AG10803 (cell line): ENCODE measurements at regions not wholly inside any gene's neighbourhood (a gene's known extent, or its start where the extent isn't known, plus 50 kb on each side); places are given as distances from the start of the nearest gene placed in this dataset.

Source experiments
- DNase-seq: peaks from one replicate; pipeline ENCODE4 v3.0.0; 2010; ENCODE audit warnings: low read depth
- H3K4me3 ChIP-seq: 2 replicates; pipeline ENCODE4 v1.5.1; 2011; ENCODE audit warnings: mild to moderate bottlenecking, low read length, control low read depth
- TF ChIP-seq, protein P1 (sequence below): conservative IDR thresholded peaks from 2 replicates; pipeline ENCODE4 v1.5.1; 2011; ENCODE audit warnings: mild to moderate bottlenecking, low read length, control low read depth, inconsistent platforms

DNA sequence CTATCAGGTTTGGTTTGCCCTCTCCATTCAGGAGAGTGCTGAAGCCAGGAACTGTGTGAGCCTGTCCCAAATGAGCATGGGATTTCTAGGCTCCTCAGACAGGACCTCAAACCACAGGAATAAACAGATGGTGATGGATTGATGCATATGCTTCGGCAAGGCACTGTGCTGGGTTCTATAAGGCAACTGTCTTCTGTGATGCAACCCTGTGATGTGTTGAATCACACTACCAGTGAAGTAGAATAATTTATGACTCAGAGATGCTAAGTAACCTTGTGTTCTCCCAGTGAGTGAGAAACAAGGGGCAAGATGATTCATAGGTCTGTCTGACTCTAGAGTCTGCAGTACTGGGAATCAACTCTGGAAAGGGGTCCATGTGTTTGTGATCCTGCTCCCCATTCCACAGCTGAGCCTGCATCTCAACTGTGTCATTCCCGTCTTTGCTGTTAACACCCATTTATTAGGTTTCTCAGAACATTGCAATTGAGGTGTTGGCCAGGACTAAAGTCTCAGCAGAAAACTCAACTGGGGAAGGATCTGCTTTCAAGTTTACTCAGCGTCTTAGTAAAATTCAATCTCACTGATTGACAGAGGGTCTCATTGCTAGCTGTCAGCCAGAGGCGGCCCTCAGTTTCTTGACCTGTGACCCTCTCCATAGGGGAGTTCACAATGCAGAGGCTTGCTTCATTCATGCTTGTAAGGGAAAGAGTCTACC is 510.1 kb upstream of the CFAP20DC start:
- TF ChIP-seq, protein P1, sequence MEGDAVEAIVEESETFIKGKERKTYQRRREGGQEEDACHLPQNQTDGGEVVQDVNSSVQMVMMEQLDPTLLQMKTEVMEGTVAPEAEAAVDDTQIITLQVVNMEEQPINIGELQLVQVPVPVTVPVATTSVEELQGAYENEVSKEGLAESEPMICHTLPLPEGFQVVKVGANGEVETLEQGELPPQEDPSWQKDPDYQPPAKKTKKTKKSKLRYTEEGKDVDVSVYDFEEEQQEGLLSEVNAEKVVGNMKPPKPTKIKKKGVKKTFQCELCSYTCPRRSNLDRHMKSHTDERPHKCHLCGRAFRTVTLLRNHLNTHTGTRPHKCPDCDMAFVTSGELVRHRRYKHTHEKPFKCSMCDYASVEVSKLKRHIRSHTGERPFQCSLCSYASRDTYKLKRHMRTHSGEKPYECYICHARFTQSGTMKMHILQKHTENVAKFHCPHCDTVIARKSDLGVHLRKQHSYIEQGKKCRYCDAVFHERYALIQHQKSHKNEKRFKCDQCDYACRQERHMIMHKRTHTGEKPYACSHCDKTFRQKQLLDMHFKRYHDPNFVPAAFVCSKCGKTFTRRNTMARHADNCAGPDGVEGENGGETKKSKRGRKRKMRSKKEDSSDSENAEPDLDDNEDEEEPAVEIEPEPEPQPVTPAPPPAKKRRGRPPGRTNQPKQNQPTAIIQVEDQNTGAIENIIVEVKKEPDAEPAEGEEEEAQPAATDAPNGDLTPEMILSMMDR: no peak
- DNase-seq: peak; percentile 94
- no peak overlapping the region for H3K4me3 ChIP-seq

DNA sequence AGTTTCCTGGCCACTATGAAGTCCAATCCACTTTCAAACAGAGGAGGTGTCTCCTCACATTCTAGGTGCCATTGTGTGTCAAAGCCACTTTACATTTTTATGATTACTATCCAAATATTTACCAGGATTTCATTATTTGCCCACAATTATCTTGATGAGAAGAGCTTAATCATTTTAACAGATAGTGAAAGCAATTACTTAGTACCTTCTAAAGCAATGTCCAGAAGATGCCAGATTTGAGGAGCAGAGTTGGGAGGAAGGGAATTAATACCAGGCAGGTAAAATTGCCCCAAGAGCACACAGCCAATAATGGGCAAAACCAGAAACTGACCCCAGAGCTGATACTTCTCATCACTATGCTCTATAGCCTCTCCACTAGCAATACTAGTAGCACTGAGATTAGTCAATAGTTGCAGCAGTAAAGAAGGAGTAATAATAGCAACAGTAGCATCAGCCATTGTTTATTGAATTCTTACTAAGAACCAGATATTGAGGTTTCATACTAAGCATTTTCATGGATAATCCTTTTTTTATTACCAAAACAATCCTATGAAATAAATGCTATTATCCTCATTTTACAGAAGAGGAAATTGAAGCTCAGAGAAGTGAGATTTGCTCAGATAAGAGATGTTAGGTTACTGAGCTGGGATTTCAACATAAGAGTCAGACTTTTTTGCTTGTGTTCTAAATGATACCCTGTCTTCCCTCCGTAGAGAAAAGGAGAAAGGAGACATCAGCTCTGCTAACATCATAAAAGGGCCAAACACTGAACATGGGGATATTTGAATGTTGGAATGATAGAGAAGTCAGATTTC is 509.3 kb upstream of the CFAP20DC start:
- TF ChIP-seq, protein P1: no peak
- no peak for DNase-seq
- H3K4me3 ChIP-seq: no peak overlapping the region

DNA sequence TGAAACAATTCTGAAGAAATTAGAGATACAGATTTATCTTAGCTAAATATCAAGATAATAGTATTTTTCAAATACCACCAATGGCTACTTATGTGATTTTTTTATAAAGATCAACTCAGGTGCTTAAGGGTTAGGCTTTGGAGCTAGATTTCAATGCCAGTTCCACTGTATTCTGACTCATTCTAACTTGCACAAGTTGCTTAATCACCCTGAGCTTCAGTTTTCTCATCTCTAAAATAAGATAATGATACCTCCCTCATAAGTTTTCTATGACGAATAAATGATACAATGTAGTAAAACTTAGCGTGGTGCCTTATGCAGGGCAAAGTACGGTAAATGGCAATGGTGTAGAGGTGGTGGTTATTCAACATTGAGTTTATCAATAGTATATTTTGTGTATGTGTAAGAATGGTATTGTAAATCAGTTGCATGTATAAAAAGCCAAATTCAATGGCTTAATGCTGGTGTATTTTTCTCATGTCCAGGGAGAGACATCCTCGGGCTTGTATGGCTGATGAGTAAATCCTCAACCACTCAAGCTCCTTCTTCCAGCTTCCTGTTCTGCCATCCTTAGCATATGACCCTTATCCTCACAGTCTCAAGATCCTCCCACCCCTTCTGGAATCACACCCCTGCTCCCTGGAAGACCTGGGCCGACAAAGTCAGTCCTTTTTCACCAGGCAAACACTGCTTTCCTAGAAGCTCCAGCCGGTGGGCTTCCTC is 505.9 kb upstream of the CFAP20DC start:
- TF ChIP-seq, protein P1: no peak
- DNase-seq: peak; percentile 36
- H3K4me3 ChIP-seq: no peak overlapping the region

DNA sequence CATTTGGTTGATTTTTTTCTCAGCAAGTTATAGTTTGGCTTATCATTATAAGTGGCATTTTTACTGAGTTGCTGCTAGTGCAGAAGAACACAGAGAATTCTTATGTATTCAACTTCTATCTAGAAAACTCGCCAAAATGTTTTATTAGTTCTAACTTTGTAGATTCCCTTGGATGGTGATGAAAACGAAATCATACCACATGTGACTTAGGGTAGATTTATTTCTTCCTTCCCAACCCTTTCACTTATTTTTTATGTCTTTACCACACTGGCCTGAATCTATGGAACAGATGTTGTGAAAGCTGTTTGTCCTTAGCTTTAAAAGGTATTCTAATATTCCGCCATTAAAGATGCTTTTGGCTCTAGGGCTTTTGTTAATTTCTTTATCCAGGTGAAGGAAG is 503.3 kb upstream of the CFAP20DC start:
- no peak for DNase-seq
- H3K4me3 ChIP-seq: no peak overlapping the region
- TF ChIP-seq, protein P1: no peak

DNA sequence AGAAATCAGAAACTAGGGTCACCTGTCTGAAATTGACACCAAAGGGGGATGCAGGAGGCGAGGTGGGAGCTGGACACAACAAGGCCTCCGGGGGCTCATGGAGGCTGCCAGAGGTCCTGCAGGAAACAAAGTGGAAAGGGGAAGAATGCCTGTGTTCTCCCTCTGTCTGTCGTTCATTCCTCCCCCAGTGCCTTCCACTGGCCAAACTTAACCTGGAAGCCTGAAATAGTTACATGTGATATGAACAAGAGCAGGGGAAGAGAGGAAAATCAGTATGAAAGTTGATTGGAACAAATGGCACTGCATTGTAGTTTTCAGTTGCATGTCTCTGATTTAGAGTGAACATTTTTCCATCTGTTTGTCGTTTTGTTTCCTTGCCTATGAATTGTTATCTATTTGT is 502.0 kb upstream of the CFAP20DC start:
- no peak for DNase-seq
- TF ChIP-seq, protein P1: no peak

DNA sequence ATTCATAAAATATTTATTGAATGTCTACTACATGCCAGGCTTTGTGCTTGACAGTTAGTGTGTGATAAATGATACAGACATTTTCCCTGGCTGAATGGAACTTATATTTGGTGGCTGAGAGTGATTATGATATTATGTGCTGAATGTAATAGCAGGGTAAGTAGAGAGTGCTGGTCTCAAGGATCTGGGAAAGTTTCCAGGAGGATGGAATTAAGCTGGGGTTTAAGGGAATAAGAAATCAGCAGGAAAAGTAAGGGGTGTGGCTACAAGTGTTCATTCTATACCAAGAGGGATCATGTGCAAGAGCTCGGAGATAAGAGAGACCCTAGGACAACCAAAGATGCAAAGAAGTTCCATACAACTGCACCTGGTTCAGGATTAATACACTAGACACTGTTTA is 500.1 kb upstream of the CFAP20DC start:
- H3K4me3 ChIP-seq: no peak overlapping the region
- TF ChIP-seq, protein P1: no peak
- no peak for DNase-seq

More for the DNA sequence above, 502.0 kb upstream of the CFAP20DC start:
- H3K4me3 ChIP-seq: no peak overlapping the region
